Immature natural killer cell (primary cell): ENCODE measurements at regions not wholly inside any gene's neighbourhood (a gene's known extent, or its start where the extent isn't known, plus 50 kb on each side); places are given as distances from the start of the nearest gene placed in this dataset.

Experiments
- DNase-seq, 3 donors: peaks; one replicate each; pipeline ENCODE4 v3.0.0; 2022; ENCODE audit warnings: mixed read lengths in 1 of 3
- H3K27ac Mint-ChIP-seq, 6 donors: one replicate each; pipeline ENCODE4 v1.8.0; 2020; ENCODE audit warnings: mixed read lengths in 6 of 6, mild to moderate bottlenecking in 5 of 6, inconsistent platforms in 4 of 6, moderate library complexity in 3 of 6
- H3K27me3 Mint-ChIP-seq, 3 donors: one replicate each; pipeline ENCODE4 v1.8.0; 2020 to 2021; ENCODE audit warnings: low read depth in 3 of 3, mild to moderate bottlenecking in 3 of 3, mixed read lengths in 3 of 3, moderate library complexity in 3 of 3, inconsistent platforms in 1 of 3
- H3K36me3 Mint-ChIP-seq, 3 donors: one replicate each; pipeline ENCODE4 v1.8.0; 2020; ENCODE audit warnings: mixed read lengths in 3 of 3, inconsistent platforms in 2 of 3, mild to moderate bottlenecking in 2 of 3
- H3K4me1 Mint-ChIP-seq, 2 donors: one replicate each; pipeline ENCODE4 v1.8.0; 2020; ENCODE audit warnings: inconsistent platforms in 2 of 2, mild to moderate bottlenecking in 2 of 2, mixed read lengths in 2 of 2, moderate library complexity in 1 of 2
- H3K4me3 Mint-ChIP-seq, 5 donors: one replicate each; pipeline ENCODE4 v1.8.0; 2020; ENCODE audit warnings: mild to moderate bottlenecking in 5 of 5, mixed read lengths in 5 of 5, inconsistent platforms in 3 of 5, moderate library complexity in 3 of 5
- H3K9me3 Mint-ChIP-seq, 6 donors: one replicate each; pipeline ENCODE4 v1.8.0; 2020; ENCODE audit warnings: mild to moderate bottlenecking in 6 of 6, mixed read lengths in 6 of 6, inconsistent platforms in 4 of 6, moderate library complexity in 3 of 6

- Mint-ChIP-seq H3K27ac (no peak overlapping the region), H3K4me3 (no peak overlapping the region), H3K9me3 (peaks cover 0 to 2% (median under 1%) of the 10 kb centered on the region in 6 donors), H3K4me1 (no peaks in the 10 kb centered on the region), H3K36me3 (no peaks in the 10 kb centered on the region), H3K27me3 (peaks cover 2 to 5% (median 4%) of the 10 kb centered on the region in 3 donors)
- no peak for DNase-seq
Observed at GRCh38 chr3:40873934-40874699, 325.2 kb upstream of the CTNNB1 start.

GRCh38 chr3:40875581-40875980, 323.7 kb upstream of the CTNNB1 start:
- H3K36me3 Mint-ChIP-seq, result no peaks in the 10 kb centered on the region
- peaks cover 0 to 2% (median under 1%) of the 10 kb centered on the region in 6 donors for H3K9me3 Mint-ChIP-seq
- no peaks in the 10 kb centered on the region for H3K4me1 Mint-ChIP-seq
- no peak overlapping the region for H3K27ac Mint-ChIP-seq
- no peak overlapping the region for H3K4me3 Mint-ChIP-seq
- no peak for DNase-seq
- H3K27me3 Mint-ChIP-seq, result peaks cover 2 to 6% (median 5%) of the 10 kb centered on the region in 3 donors

GRCh38 chr3:40876009-40876408, 323.3 kb upstream of the CTNNB1 start:
- Mint-ChIP-seq H3K9me3 (peaks cover 0 to 2% (median under 1%) of the 10 kb centered on the region in 6 donors), H3K4me3 (no peak overlapping the region), H3K4me1 (no peaks in the 10 kb centered on the region), H3K27ac (no peak overlapping the region), H3K36me3 (no peaks in the 10 kb centered on the region), H3K27me3 (peaks cover 2 to 6% (median 5%) of the 10 kb centered on the region in 3 donors)
- DNase-seq, result no peak

- H3K36me3 Mint-ChIP-seq, result no peaks in the 10 kb centered on the region
- no peak for DNase-seq
- H3K4me1 Mint-ChIP-seq, result no peaks in the 10 kb centered on the region
- H3K9me3 Mint-ChIP-seq, result peaks cover 0 to 2% (median under 1%) of the 10 kb centered on the region in 6 donors
- H3K4me3 Mint-ChIP-seq, result no peak overlapping the region
- no peak overlapping the region for H3K27ac Mint-ChIP-seq
- peaks cover 3 to 6% (median 5%) of the 10 kb centered on the region in 3 donors for H3K27me3 Mint-ChIP-seq
Observed at GRCh38 chr3:40876496-40876895, 322.8 kb upstream of the CTNNB1 start.

- H3K4me3 Mint-ChIP-seq, result no peak overlapping the region
- H3K27me3 Mint-ChIP-seq, result peaks cover 5 to 6% (median 5%) of the 10 kb centered on the region in 3 donors
- peaks cover 0 to 2% (median under 1%) of the 10 kb centered on the region in 6 donors for H3K9me3 Mint-ChIP-seq
- H3K36me3 Mint-ChIP-seq, result no peaks in the 10 kb centered on the region
- H3K27ac Mint-ChIP-seq, result no peak overlapping the region
- DNase-seq, result no peak
- no peaks in the 10 kb centered on the region for H3K4me1 Mint-ChIP-seq
Observed at GRCh38 chr3:40877631-40878463, 321.5 kb upstream of the CTNNB1 start.

- H3K4me3 Mint-ChIP-seq, result no peak overlapping the region
- H3K27me3 Mint-ChIP-seq, result peaks cover 5 to 6% (median 5%) of the 10 kb centered on the region in 3 donors
- peaks cover 0 to 2% (median under 1%) of the 10 kb centered on the region in 6 donors for H3K9me3 Mint-ChIP-seq
- DNase-seq, result no peak
- no peaks in the 10 kb centered on the region for H3K36me3 Mint-ChIP-seq
- no peaks in the 10 kb centered on the region for H3K4me1 Mint-ChIP-seq
- no peak overlapping the region for H3K27ac Mint-ChIP-seq
Observed at GRCh38 chr3:40878464-40878905, 320.8 kb upstream of the CTNNB1 start.

- H3K27me3 Mint-ChIP-seq, result peaks cover 0 to 5% (median 2%) of the 10 kb centered on the region in 3 donors
- DNase-seq, result no peak
- H3K4me1 Mint-ChIP-seq, result no peaks in the 10 kb centered on the region
- no peak overlapping the region for H3K4me3 Mint-ChIP-seq
- H3K9me3 Mint-ChIP-seq, result no peaks in the 10 kb centered on the region
- no peaks in the 10 kb centered on the region for H3K36me3 Mint-ChIP-seq
- no peak overlapping the region for H3K27ac Mint-ChIP-seq
Observed at GRCh38 chr3:40885430-40885829, 313.9 kb upstream of the CTNNB1 start.

- Mint-ChIP-seq H3K36me3 (no peaks in the 10 kb centered on the region), H3K27ac (no peak overlapping the region), H3K9me3 (no peaks in the 10 kb centered on the region), H3K27me3 (peaks cover 2% of the 10 kb centered on the region in 3 donors), H3K4me3 (no peak overlapping the region), H3K4me1 (no peaks in the 10 kb centered on the region)
- no peak for DNase-seq
Observed at GRCh38 chr3:40886660-40887425, 312.5 kb upstream of the CTNNB1 start.

GRCh38 chr3:40891186-40891585, 308.1 kb upstream of the CTNNB1 start:
- no peak overlapping the region for H3K27ac Mint-ChIP-seq

GRCh38 chr3:40895109-40895508, 304.2 kb upstream of the CTNNB1 start:
- H3K4me1 Mint-ChIP-seq, result no peaks in the 10 kb centered on the region
- H3K4me3 Mint-ChIP-seq, result no peak overlapping the region
- DNase-seq, result no peak
- peaks cover 2 to 6% (median 2%) of the 10 kb centered on the region in 3 donors for H3K27me3 Mint-ChIP-seq
- H3K36me3 Mint-ChIP-seq, result no peaks in the 10 kb centered on the region
- H3K27ac Mint-ChIP-seq, result no peak overlapping the region
- no peaks in the 10 kb centered on the region for H3K9me3 Mint-ChIP-seq

More at GRCh38 chr3:40891186-40891585, 308.1 kb upstream of the CTNNB1 start:
- Mint-ChIP-seq H3K9me3 (no peaks in the 10 kb centered on the region), H3K36me3 (no peaks in the 10 kb centered on the region), H3K4me1 (no peaks in the 10 kb centered on the region), H3K27me3 (peaks cover 2 to 4% (median 4%) of the 10 kb centered on the region in 3 donors), H3K4me3 (no peak overlapping the region)
- no peak for DNase-seq

GRCh38 chr3:40899286-40899712, 300.0 kb upstream of the CTNNB1 start:
- H3K4me1 Mint-ChIP-seq, result no peaks in the 10 kb centered on the region
- no peak overlapping the region for H3K4me3 Mint-ChIP-seq
- no peak overlapping the region for H3K27ac Mint-ChIP-seq
- peaks cover 4 to 6% (median 4%) of the 10 kb centered on the region in 3 donors for H3K27me3 Mint-ChIP-seq
- H3K36me3 Mint-ChIP-seq, result no peaks in the 10 kb centered on the region
- peaks cover 0 to 2% (median 0%) of the 10 kb centered on the region in 6 donors for H3K9me3 Mint-ChIP-seq
- DNase-seq, result no peak

GRCh38 chr3:40901298-40901697, 298.0 kb upstream of the CTNNB1 start:
- H3K4me1 Mint-ChIP-seq, result no peaks in the 10 kb centered on the region
- DNase-seq, result no peak
- H3K27ac Mint-ChIP-seq, result no peak overlapping the region
- H3K27me3 Mint-ChIP-seq, result peaks cover 2 to 6% (median 5%) of the 10 kb centered on the region in 3 donors
- peaks cover 0 to 2% (median 0%) of the 10 kb centered on the region in 6 donors for H3K9me3 Mint-ChIP-seq
- H3K4me3 Mint-ChIP-seq, result no peak overlapping the region
- H3K36me3 Mint-ChIP-seq, result no peaks in the 10 kb centered on the region

GRCh38 chr3:40901796-40902195, 297.5 kb upstream of the CTNNB1 start:
- Mint-ChIP-seq H3K36me3 (no peaks in the 10 kb centered on the region), H3K9me3 (peaks cover 0 to 2% (median 0%) of the 10 kb centered on the region in 6 donors), H3K27ac (no peak overlapping the region), H3K4me1 (no peaks in the 10 kb centered on the region), H3K27me3 (peaks cover 2 to 6% (median 5%) of the 10 kb centered on the region in 3 donors), H3K4me3 (no peak overlapping the region)
- DNase-seq, result no peak
